PFSK-1 (cell line): ENCODE measurements at regions not wholly inside any gene's neighbourhood (a gene's known extent, or its start where the extent isn't known, plus 50 kb on each side); places are given as distances from the start of the nearest gene placed in this dataset.

Experiments
- FOXP2 ChIP-seq: optimal IDR thresholded peaks from 2 replicates; pipeline ENCODE3; 2011; ENCODE audit warnings: borderline replicate concordance, control low read depth, inconsistent platforms; ENCODE audit not compliant: insufficient read depth; ENCODE audit errors: extremely low read length, extremely low read depth
- POLR2AphosphoS5 ChIP-seq: IDR thresholded peaks from 2 replicates; pipeline ENCODE4 v1.6.1; 2012; ENCODE audit warnings: low read depth, mild to moderate bottlenecking, control low read depth, low read length, moderate library complexity
- SIN3A ChIP-seq: IDR thresholded peaks from 2 replicates; pipeline ENCODE4 v1.6.1; 2012; ENCODE audit warnings: mild to moderate bottlenecking, low read length, moderate library complexity, borderline replicate concordance; ENCODE audit not compliant: insufficient read depth
- TAF1 ChIP-seq: IDR thresholded peaks from 2 replicates; pipeline ENCODE4 v1.6.1; 2012; ENCODE audit warnings: low read length, control low read depth, borderline replicate concordance; ENCODE audit not compliant: insufficient read depth
- TF ChIP-seq, protein P1 (sequence below), 2 experiments: IDR thresholded peaks; 2 replicates each; pipeline versions ENCODE4 v1.6.1 to v1.8.0; 2011 to 2012; ENCODE audit warnings: low read depth in 2 of 2, low read length in 2 of 2, control low read depth in 1 of 2, inconsistent platforms in 1 of 2, mild to moderate bottlenecking in 1 of 2, moderate library complexity in 1 of 2; ENCODE audit not compliant: insufficient read depth in 1 of 2

GRCh38 chr5:89436464-89436863 is 553.5 kb upstream of the MEF2C start:
- TF ChIP-seq POLR2AphosphoS5, result no peak
- no peak for TF ChIP-seq TAF1
- TF ChIP-seq, protein P1, sequence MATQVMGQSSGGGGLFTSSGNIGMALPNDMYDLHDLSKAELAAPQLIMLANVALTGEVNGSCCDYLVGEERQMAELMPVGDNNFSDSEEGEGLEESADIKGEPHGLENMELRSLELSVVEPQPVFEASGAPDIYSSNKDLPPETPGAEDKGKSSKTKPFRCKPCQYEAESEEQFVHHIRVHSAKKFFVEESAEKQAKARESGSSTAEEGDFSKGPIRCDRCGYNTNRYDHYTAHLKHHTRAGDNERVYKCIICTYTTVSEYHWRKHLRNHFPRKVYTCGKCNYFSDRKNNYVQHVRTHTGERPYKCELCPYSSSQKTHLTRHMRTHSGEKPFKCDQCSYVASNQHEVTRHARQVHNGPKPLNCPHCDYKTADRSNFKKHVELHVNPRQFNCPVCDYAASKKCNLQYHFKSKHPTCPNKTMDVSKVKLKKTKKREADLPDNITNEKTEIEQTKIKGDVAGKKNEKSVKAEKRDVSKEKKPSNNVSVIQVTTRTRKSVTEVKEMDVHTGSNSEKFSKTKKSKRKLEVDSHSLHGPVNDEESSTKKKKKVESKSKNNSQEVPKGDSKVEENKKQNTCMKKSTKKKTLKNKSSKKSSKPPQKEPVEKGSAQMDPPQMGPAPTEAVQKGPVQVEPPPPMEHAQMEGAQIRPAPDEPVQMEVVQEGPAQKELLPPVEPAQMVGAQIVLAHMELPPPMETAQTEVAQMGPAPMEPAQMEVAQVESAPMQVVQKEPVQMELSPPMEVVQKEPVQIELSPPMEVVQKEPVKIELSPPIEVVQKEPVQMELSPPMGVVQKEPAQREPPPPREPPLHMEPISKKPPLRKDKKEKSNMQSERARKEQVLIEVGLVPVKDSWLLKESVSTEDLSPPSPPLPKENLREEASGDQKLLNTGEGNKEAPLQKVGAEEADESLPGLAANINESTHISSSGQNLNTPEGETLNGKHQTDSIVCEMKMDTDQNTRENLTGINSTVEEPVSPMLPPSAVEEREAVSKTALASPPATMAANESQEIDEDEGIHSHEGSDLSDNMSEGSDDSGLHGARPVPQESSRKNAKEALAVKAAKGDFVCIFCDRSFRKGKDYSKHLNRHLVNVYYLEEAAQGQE (IDR thresholded peaks at IDR 0.05; ENCODE audit: insufficient read depth in 1 of 2, low read depth in 2 of 2, low read length in 2 of 2), result no peak
- no peak for TF ChIP-seq SIN3A
- no peak for TF ChIP-seq FOXP2
